HL-60 (cell line): ENCODE measurements at regions not wholly inside any gene's neighbourhood (a gene's known extent, or its start where the extent isn't known, plus 50 kb on each side); places are given as distances from the start of the nearest gene placed in this dataset.

Source experiments
- DNase-seq, 2 experiments: peaks; one replicate each; pipeline ENCODE4 v3.0.0-alpha.2; 2010 to 2020; ENCODE audit warnings: low read depth in 1 of 2, low spot score in 1 of 2
- H3K27ac ChIP-seq: fragments of 250-450 bp; sonication (Bioruptor Pico); replicated peaks from 2 replicates; pipeline ENCODE4 v1.5.1; 2020; ENCODE audit warnings: mild to moderate bottlenecking, moderate library complexity
- H3K27me3 ChIP-seq: fragments of 250-450 bp; sonication (Bioruptor Pico); 2 replicates; pipeline ENCODE4 v1.5.1; 2021; ENCODE audit warnings: mild to moderate bottlenecking, moderate library complexity; ENCODE audit not compliant: insufficient read depth, poor library complexity, severe bottlenecking
- H3K4me3 ChIP-seq: replicated peaks from 2 replicates; pipeline ENCODE4 v1.5.1; 2011; ENCODE audit warnings: mild to moderate bottlenecking, control low read depth, low read length; ENCODE audit not compliant: insufficient read depth
- CTCF ChIP-seq: IDR thresholded peaks from one replicate; pipeline ENCODE4 v1.5.1; 2011; ENCODE audit warnings: low read length, control low read depth, inconsistent platforms; ENCODE audit not compliant: insufficient read depth
- GABPA ChIP-seq: IDR thresholded peaks from 2 replicates; pipeline ENCODE4 v1.6.1; 2012; ENCODE audit warnings: low read depth
- POLR2AphosphoS5 ChIP-seq: IDR thresholded peaks from 2 replicates; pipeline ENCODE4 v1.6.1; 2012; ENCODE audit warnings: low read depth
- REST ChIP-seq: IDR thresholded peaks from 2 replicates; pipeline ENCODE4 v1.6.1; 2012; ENCODE audit warnings: low read depth; ENCODE audit not compliant: insufficient replicate concordance
- SPI1 ChIP-seq: IDR thresholded peaks from 2 replicates; pipeline ENCODE4 v1.6.1; 2012; ENCODE audit warnings: low read depth, mild to moderate bottlenecking, borderline replicate concordance

GRCh38 chr5:8953016-8953415 lies 592.9 kb downstream of the SEMA5A start:
- no peak for TF ChIP-seq POLR2AphosphoS5
- TF ChIP-seq SPI1, result no peak
- no peak for TF ChIP-seq REST
- TF ChIP-seq CTCF, result no peak
- TF ChIP-seq GABPA, result no peak
- Histone ChIP-seq H3K27me3 (no peaks in the 10 kb centered on the region), H3K27ac (no peak overlapping the region), H3K4me3 (no peak overlapping the region)
- DNase-seq, result no peak

GRCh38 chr5:8953911-8954438 lies 591.9 kb downstream of the SEMA5A start:
- TF ChIP-seq GABPA (no peak), SPI1 (no peak), CTCF (no peak), POLR2AphosphoS5 (no peak), REST (no peak)
- DNase-seq, result no peak
- H3K27me3 ChIP-seq, result no peaks in the 10 kb centered on the region
- no peak overlapping the region for H3K27ac ChIP-seq
- no peak overlapping the region for H3K4me3 ChIP-seq

GRCh38 chr5:8954801-8955200 lies 591.1 kb downstream of the SEMA5A start:
- no peak overlapping the region for H3K27ac ChIP-seq
- TF ChIP-seq SPI1 (no peak), POLR2AphosphoS5 (no peak), GABPA (no peak), REST (no peak), CTCF (no peak)
- H3K27me3 ChIP-seq, result no peaks in the 10 kb centered on the region
- no peak overlapping the region for H3K4me3 ChIP-seq
- DNase-seq, result no peak
